Heart right ventricle (tissue), 16 donors: ENCODE measurements at regions not wholly inside any gene's neighbourhood (a gene's known extent, or its start where the extent isn't known, plus 50 kb on each side); places are given as distances from the start of the nearest gene placed in this dataset.

Experiments used
- ATAC-seq, 8 donors: fragments of 200-7000 bp; cut with Tn5 transposase; one replicate each; pipeline ENCODE4 v1.9.1; 2020; ENCODE audit warnings: mild to moderate bottlenecking in 8 of 8, moderate library complexity in 8 of 8, moderate number of reproducible peaks in 1 of 8
- DNase-seq, 2 donors: peaks; one replicate each; pipeline ENCODE4 v3.0.0-alpha.2; 2020
- H3K27ac ChIP-seq, 10 donors: fragments of 200-600 bp; sonication (generic) in 2 of 10; one replicate each; pipeline versions ENCODE4 v1.5.0 to v1.8.0; 2020 to 2022; ENCODE audit warnings: mild to moderate bottlenecking in 3 of 10
- H3K27me3 ChIP-seq, 7 donors: fragments of 200-600 bp; one replicate each; pipeline ENCODE4 v1.8.0; 2021 to 2022; ENCODE audit warnings: mild to moderate bottlenecking in 2 of 7
- H3K36me3 ChIP-seq, 9 donors: fragments of 200-600 bp; sonication (generic) in 1 of 9; one replicate each; pipeline versions ENCODE4 v1.5.0 to v1.8.0; 2020 to 2022; ENCODE audit warnings: mild to moderate bottlenecking in 2 of 9
- H3K4me1 ChIP-seq, 9 donors: fragments of 200-600 bp; sonication (generic) in 1 of 9; one replicate each; pipeline versions ENCODE4 v1.5.0 to v1.8.0; 2020 to 2022; ENCODE audit warnings: mild to moderate bottlenecking in 4 of 9
- H3K4me3 ChIP-seq, 10 donors: fragments of 200-600 bp; sonication (generic) in 2 of 10; one replicate each; pipeline versions ENCODE4 v1.5.0 to v1.8.0; 2020 to 2022; ENCODE audit warnings: mild to moderate bottlenecking in 7 of 10, moderate library complexity in 2 of 10
- H3K9me3 ChIP-seq, 11 donors: fragments of 200-600 bp in 10 of 11; sonication (generic) in 2 of 11; one replicate each; pipeline versions ENCODE4 v1.5.0 to v1.8.0; 2013 to 2022; ENCODE audit warnings: mild to moderate bottlenecking in 2 of 11, control low read depth in 1 of 11, moderate library complexity in 1 of 11
- CTCF ChIP-seq, 9 donors: fragments of 200-600 bp; sonication (generic) in 2 of 9; IDR thresholded peaks; one replicate each; pipeline versions ENCODE4 v1.5.0 to v1.8.0; 2021 to 2022; ENCODE audit warnings: antibody characterized with exemption in 9 of 9, mild to moderate bottlenecking in 5 of 9, moderate library complexity in 1 of 9
- WGBS, 2 donors: extraction: QIAGEN DNeasy Blood & Tissue Kit; methylation state at CpG; one replicate each; pipeline ENCODE4 v1.1.7; 2013; ENCODE audit warnings: inconsistent platforms in 1 of 2; 5-methylcytosine and 5-hydroxymethylcytosine counted together
- intact Hi-C, 10 donors: fragments of 100-400 bp; cut with DNase I; formaldehyde crosslinking; loops; one replicate each; pipeline versions ENCODE4 v1.11.1 to v1.14.2; 2022
- donor health status: Arrhythmogenic right ventricular cardiomyopathy.
- donor health status: ischemic (EF 13 %, LVEDD 7.1; RV severe dilation, severe dysfunction).
- donor health status: healthy with polysubstance abuse.
- donor health status: DM: no; HTN: yes; CAD: no.
- donor health status: DM: no; HTN: no; CAD: no.
- donor health status: ischemic (EF 25% LVEDD 6.9; RV normal size, moderate dysfunction).
- donor health status: ischemic (EF 25% LVEDD 5.7; RV mildly dilated, moderate dysfunction).
- donor health status: healthy.
- donor health status: DM: yes; HTN: yes; CAD: no.
- donor health status: Ischemic cardiomyopathy.
- donor health status: ischemic (EF 35%, LVEDD 5.7; RV mildly dilated, moderate dysfunction).
- donor health status: nonischemic (EF 11% LVEDD 7.7; RV severe dilation, severe dysfunction).
- donor health status: DM: yes; HTN: yes; CAD: no.
- donor health status: PGD.
- donor health status: ischemic (EF 29% LVEDD 5.4; RV normal size, mild dysfunction).
- donor health status: nonischemic (EF 23%, LVEDD 6.1; RV moderate dilation, normal function).

GRCh38 chr1:56003846-56004245 is 575.5 kb downstream of the PLPP3 start:
- WGBS, 2 donors = 93 to 95% methylated on average over 1 of the region's 1 CpG
- H3K36me3 ChIP-seq = no peaks in the 10 kb centered on the region
- H3K4me1 ChIP-seq = no peaks in the 10 kb centered on the region
- no peak overlapping the region for H3K27ac ChIP-seq
- peaks cover 0 to 19% (median 4%) of the 10 kb centered on the region in 11 donors for H3K9me3 ChIP-seq
- intact Hi-C loops = no loop called here
- DNase-seq = no peak
- ATAC-seq = no peak
- H3K4me3 ChIP-seq = no peak overlapping the region
- no peaks in the 10 kb centered on the region for H3K27me3 ChIP-seq
- TF ChIP-seq CTCF (IDR thresholded peaks at IDR 0.05) = no peak

DNA sequence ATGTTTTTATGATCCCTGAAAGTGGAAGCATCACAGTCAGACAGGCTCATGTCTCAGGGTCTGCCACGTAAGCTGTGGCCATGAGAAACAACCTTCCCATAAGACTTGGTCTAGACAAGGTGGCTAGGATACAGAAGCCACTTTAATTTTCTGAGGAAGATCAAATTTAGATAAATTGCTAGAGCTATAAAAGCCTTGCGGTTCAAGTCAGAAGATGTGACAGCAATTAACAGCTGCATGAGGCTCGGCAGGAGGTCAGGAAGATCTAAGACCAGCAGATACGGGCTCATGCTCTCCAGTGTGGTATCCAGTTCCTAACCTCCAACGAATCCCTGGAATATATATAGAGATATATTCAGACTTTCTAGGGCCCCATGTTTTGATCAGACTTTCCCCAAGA is 577.1 kb downstream of the PLPP3 start:
- 81 to 82% methylated on average over 5 of the region's 5 CpGs for WGBS, 2 donors
- no peak for TF ChIP-seq CTCF (IDR thresholded peaks at IDR 0.05)

DNA sequence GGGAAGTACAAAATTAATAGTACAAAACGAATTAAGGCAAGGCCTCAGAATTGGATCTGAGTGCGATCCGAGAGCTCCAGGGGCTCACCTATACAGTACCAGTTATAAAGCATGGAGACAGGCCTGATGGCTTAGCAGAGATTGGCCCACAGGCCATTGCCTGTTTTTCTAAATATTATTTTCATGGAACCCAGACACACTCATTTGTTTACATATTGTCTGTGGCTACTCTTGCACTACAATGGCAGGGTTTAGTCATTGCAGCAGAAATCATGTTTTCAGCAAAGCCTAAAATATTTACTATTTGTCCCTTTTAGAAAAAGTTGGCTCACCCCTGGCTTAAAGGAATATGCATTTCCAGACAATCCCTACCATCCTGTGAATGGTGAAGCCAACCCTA is 578.9 kb downstream of the PLPP3 start:
- ATAC-seq (no peak), DNase-seq (no peak)
- intact Hi-C loops = no loop called here
- H3K36me3 ChIP-seq = no peaks in the 10 kb centered on the region
- no peak overlapping the region for H3K27ac ChIP-seq
- TF ChIP-seq CTCF (IDR thresholded peaks at IDR 0.05) = no peak
- H3K9me3 ChIP-seq = peaks cover 0 to 30% (median 4%) of the 10 kb centered on the region in 11 donors
- no peaks in the 10 kb centered on the region for H3K27me3 ChIP-seq
- H3K4me3 ChIP-seq = no peak overlapping the region
- no peaks in the 10 kb centered on the region for H3K4me1 ChIP-seq
- WGBS, 2 donors = 97% methylated on average over 3 of the region's 3 CpGs

More for the DNA sequence above, 577.1 kb downstream of the PLPP3 start:
- Histone ChIP-seq H3K27ac (no peak overlapping the region), H3K9me3 (peaks cover 0 to 25% (median 4%) of the 10 kb centered on the region in 11 donors), H3K36me3 (no peaks in the 10 kb centered on the region), H3K27me3 (no peaks in the 10 kb centered on the region), H3K4me3 (no peak overlapping the region), H3K4me1 (no peaks in the 10 kb centered on the region)
- no peak for DNase-seq
- ATAC-seq = no peak
- intact Hi-C loops = no loop called here

GRCh38 chr1:55997536-55997935 is 581.8 kb downstream of the PLPP3 start:
- 59 to 70% methylated on average over 1 of the region's 1 CpG for WGBS, 2 donors

More at GRCh38 chr1:55997536-55997935, 581.8 kb downstream of the PLPP3 start:
- no peak overlapping the region for H3K4me3 ChIP-seq
- no peak for TF ChIP-seq CTCF (IDR thresholded peaks at IDR 0.05)
- intact Hi-C loops = no loop called here
- no peaks in the 10 kb centered on the region for H3K4me1 ChIP-seq
- ATAC-seq (no peak), DNase-seq (no peak)
- H3K27ac ChIP-seq = no peak overlapping the region
- peaks cover 0 to 24% (median 0%) of the 10 kb centered on the region in 11 donors for H3K9me3 ChIP-seq
- H3K27me3 ChIP-seq = no peaks in the 10 kb centered on the region
- no peaks in the 10 kb centered on the region for H3K36me3 ChIP-seq
